ENCODE measurements at regions not wholly inside any gene's neighbourhood (a gene's known extent, or its start where the extent isn't known, plus 50 kb on each side); places are given as distances from the start of the nearest gene placed in this dataset.
"Not testable (repeated sequence)": the region's sequence is repeated elsewhere in the genome, so short reads cannot be mapped to it uniquely, and the experiment has no call there.

DNA sequence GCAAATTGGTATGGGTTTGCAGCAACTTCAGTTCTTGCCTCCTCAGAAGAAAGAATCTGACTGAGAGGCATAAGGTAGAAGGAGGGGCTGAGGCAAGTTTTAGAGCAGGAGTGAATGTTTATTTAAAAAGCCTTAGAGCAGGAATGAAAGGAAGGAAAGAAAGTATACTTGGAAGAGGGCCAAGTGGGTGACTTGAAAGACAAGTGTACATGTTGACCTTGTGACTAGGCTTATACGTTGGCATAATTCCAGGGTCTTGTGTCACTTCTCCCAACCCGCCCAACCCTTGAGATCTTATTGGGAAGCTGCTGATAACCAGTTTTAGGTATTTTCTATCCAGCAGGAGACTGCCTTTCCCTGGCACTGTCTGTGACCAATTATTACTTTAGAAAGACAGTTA is 436.9 kb upstream of the ZNF717 start:
- DNase-seq, result peak; percentile 2

DNA sequence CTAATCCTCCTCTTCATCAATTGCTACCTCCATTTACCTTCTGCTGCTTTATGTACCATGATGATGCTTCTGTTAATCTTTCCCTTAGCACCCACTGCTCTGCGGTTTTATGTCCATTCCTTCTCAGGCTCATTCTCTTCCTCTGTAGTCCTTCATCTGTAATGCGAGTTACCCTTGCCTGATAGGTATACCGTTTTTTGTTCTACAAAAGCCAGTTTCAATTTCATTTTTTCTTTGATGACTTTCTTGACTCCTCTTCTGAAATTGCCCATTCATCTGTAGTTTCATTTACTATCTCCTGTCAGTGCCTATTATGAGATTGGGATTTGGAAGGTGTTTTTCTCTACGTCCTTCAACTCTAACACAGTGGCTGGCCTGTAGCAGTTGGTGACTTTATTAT is 445.9 kb upstream of the ZNF717 start:
- DNase-seq, result no peak

DNA sequence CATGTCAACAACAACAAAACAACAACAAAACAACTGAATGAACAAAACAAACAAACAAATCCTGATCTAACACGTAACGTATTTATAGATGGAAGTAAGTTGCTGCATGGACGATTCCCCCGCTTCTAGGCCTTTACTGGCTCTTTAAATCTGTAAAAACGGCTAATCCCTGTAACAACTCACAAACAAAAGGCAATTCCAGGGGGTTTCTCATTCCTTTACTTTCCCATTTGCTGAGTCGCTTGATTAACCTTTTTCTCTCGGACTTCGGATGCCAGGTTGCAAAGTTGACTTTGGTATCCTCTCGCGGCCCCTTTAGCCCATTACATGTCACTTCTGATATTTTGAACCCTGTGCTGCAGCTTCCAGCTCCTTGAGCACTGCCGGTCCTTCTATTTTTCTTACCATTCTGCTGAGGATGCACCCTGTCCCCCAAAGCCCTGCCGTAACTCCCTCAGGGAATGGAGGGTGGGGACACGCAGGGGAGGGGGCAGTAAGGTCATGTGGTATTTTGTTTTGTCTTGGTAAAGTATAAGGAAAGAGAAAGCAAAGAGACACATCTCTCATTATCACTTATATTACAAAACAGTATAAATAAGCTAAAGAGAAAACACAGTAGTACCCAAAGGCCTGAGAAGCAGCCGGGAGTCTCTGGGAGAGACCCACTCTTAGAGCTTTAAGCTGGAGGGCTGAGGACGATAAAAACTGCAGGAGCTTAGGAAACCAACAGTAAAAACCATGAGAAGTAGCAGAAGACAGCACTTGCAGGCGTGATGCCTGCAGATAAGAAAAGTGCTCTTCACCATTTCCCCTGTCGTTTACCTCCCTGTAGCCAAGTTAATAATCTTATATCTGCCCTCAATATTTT is 457.8 kb upstream of the ZNF717 start:
- DNase-seq, result no peak

DNA sequence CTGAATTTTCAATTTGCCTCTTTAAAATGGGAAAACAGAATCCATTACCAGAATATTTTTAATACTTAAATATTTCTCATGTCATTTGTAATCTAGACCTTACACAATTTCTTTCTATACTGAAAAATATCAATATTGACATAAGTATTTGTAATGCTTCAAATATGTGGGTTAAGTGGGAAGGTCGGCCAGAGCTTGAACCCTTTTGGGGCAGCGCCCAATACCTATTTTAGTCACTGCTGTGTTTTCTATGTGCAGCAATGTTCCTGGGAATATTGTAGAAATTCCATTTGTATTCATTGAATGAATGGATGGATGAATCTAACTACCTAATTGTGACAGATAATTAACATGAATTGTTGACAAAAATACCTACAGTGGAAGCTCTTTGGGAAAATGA is 459.7 kb upstream of the ZNF717 start:
- no peak for DNase-seq

DNA sequence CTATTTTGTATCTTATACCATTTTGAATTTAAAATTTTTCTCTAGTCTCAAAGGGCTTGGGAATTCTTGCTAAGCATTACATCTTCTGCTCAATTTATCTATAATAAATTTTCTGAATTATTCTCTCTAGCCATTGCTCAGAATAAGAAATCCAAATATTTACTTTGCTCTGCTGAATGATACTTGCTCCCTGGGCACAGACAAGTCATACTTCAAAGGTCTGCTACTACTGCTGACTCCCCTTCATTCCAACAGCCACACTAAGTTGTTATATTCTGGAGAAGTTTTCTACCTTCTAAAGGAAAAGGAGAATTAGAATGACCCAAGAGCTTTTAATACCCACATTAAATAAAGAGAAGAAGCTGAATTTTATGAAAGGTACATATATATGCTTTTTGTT is 460.3 kb upstream of the ZNF717 start:
- DNase-seq, result no peak

DNA sequence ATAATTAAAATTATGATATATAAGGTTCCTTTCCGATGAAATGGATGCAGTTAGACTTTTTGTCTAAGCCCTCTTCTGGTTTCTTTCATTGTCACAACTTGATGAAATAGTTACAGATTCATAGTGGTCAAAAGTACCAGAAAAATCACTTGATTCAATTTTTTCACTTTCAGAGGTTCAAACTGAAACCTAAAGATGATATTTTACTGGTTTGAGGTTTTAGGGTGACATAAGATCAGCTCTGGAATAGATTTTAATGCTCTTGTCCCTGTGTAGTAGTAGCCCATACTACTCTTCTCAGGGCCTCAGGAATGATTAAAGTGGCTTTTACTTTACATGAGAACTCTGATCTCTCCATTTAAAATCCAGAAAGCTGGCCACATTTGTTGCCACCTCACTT is 479.1 kb upstream of the ZNF717 start:
- DNase-seq, result no peak

DNA sequence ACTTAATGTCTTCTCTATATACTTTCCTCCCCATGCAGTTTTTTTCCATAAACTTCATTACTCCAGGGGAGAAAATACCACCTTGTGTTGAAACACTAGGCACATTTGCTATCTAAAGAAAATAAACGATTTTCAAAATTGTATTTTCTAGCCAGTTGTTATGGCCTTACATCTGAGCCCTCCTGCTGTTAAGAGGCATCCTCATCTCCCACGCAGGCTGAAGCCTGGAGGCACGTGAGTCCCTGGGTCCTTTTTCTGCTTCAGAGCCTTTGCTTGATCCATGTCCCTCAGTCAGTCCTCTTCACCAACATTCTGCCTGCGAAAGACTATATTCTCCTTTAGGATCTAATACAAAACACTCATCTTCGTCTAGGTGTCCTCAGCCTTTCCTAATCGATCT is 479.6 kb upstream of the ZNF717 start:
- no peak for DNase-seq

DNA sequence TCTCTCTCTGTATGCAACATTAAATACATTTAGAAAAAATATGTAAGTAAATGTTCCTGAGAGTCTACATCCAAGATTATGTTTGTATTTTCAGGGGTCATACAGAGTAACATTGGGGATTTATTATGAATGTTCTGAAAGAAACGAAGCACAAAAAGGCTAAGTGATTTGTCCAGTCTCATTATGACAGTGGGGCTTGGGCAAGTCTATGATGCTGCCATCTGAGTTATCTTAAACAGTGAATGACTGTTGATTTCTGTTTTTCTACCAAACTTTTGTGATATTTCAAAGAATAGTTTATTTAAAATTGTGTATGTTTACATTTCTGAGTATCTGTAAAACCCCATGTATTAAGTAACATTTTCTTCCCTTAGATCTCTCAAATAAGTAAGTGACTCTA is 481.2 kb upstream of the ZNF717 start:
- no peak for DNase-seq

DNA sequence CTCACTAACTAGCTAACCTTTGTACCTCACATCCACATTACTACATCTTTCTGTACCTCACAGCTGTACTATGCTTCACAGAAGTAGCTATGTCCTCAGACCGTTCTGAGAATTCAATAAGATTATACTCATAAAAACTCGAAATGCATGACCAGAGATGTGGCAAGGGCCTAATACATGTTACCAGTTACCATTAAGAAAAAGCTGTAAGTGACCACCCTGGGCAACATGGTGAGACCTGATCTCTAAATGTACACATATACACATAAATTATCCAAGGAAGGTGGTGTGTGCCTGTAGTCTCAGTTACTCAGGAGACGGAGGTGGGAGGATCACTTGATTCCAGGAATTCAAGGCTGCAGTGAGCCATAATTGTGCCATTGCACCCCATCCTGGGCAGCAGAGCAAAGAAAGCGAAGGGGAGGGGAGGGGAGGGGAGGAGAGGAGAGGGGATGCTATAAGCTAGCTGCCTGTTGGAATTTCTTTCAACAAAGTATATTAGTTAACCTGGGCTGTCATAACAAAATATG is 482.6 kb upstream of the ZNF717 start:
- DNase-seq, result no peak

DNA sequence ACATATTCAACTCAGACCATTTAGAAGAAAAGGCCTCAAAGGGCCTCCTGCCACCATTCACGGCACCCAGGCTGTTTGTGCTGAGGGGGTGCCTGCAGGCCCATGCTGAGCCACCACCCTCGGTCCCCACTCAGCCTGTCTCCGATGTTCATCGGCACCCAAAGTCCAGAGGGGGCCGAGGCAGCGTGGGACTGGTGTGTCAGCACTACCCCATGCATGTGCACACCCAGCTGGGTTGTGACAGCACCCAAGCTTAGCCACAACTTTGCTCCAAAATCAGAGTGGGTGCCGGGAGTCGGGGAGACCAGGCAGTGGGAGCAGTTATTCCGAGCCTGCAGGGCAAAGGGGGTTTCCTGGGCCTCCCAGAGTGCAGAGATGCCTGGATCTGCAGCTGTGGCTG is 508.5 kb upstream of the ZNF717 start:
- no peak for DNase-seq

DNA sequence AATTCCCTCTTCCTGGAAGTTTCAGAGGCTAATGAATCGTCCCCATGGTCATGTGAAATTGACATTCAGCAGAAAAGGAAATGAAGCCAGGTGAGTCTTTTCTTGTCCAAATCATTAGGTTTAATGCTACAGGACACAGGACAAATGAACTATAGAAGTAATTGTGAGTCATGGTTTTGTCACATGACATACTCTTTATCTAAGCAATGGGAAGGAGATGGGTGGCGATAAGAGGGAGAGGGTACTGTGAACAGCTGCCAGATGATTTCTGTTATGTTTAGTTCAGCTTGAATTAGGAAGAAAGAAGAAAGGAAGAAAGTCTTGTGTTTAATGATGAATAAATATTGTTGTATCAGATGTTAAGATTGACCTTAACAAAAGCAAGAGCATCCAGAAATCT is 515.4 kb upstream of the ZNF717 start:
- DNase-seq, result no peak

DNA sequence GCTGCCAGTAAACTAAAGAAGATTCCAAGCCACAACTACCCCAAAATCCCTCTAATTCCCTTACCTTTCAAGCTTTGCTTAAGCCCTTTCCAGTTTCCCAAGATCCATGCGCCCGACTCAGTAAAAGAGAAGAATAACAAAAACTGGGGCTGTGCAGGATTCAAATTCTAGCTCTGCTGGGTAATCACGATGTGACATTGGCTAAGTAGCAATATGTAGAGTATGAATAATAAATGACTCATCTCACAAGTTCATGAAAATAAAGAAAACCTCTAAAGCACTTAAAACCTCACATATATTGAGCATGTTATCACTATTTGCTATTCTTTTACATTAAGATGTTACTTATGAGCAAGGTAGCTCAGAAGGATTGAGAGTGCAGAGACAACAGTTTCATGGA is 522.2 kb upstream of the ZNF717 start:
- DNase-seq, result no peak

DNA sequence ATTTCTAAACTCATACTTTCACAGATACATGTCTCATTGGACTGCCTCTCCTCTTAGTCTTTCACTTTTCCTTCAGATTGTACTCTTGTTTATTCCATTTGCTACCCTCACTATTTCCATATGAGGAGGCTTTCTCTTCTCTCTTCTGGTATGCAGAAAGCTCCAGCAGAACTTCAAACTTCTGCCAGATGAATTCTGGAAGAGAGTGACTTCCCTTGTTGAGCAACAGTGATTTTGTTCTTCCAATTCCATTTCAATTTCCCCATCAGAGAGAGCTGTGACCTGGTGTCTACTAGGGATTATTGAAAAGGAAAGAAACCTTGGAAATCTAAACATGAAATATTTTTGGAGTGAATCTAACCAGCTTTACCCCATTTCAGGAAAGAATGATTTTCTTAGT is 523.2 kb upstream of the ZNF717 start:
- no peak for DNase-seq

DNA sequence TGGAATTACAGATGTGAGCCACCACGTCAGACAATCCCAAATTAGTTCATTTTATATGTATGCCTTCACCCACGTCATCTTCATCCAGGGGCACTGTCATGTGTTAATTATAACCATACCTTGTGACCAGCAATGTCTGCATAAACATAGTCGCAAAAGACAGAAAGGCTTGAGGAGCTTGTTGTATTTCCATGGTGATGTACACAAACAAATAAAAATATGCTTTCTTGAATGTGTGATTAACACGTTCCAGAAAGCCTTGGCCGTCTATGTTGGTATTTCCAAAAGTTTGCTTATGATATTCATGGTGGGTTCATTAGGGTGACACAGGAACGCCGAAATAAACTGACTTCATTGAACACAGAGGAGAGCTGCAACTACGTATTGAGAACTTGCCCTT is 524.7 kb upstream of the ZNF717 start:
- DNase-seq, result no peak

DNA sequence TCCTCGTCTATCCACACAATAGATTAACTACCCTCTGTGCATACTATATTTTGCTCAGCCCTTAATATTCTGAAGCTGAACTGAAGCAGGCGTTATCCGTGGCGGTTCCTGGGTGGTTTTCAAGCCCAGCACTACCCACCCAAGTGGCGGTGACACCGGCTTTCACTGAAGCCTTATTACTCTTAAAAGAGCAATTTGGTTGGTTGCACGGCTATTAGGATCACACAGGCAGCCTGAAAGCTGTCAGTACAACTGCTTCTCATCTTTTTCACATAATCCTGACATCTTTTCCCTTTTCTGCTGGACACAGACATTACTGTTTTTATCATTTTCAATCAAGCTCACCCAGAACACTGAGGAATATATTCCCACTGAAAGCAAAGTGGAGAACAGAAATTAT is 525.3 kb upstream of the ZNF717 start:
- DNase-seq, result no peak

DNA sequence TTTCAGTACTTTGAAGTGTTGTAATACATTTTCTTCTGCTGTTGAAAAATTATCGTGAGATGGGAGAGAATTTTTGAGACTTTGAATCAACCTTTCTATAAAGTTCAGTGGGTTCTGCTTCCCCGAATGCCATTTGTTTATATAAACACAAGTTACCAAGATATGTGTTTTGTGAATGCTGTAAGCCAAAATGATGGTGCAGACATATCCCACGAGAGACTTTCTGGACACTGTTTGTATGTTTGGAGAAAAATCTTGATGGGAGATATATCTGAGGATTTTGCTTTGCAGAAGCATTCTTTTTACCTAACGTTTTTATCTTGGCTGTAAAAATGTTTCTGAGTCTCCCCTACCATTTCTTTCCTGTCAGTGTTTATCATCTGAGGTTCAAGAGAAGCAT is 526.6 kb upstream of the ZNF717 start:
- DNase-seq, result no peak

DNA sequence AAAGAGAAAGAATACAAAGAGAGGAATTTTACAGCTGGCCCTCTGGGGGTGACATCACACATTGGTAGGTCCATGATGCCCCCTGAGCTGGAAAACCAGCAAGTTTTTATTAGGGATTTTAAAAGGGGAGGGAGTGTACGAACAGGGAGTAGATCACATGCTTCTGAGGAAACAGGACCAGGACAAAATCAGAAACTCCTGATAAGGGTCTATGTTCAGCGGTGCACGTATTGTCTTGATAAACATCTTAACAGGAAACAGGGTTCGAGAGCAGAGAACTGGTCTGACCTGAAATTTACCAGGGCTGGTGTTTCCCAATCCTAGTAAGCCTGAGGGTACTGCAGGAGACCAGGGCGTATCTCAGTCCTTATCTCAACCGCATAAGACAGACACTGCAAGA is 530.6 kb upstream of the ZNF717 start:
- not testable (repeated sequence) for DNase-seq

DNA sequence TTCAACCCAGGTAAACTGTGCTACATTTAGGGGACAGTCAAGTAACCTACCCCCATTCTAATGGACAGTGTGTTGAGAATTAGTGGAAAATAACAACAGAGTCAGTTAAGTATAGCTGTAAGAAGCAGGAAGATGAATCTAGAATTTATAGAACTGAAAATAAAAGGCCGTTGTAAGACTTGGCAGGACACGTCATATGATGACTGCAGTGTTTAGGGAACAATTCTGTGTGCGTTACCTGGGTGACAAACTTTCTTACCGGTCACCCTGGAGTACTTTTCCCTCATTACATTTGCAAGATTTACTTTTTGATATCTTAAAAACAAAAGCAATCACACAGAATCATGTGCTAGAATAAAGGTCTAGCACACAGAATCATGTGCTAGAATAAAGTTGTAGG is 536.3 kb upstream of the ZNF717 start:
- DNase-seq, result no peak

DNA sequence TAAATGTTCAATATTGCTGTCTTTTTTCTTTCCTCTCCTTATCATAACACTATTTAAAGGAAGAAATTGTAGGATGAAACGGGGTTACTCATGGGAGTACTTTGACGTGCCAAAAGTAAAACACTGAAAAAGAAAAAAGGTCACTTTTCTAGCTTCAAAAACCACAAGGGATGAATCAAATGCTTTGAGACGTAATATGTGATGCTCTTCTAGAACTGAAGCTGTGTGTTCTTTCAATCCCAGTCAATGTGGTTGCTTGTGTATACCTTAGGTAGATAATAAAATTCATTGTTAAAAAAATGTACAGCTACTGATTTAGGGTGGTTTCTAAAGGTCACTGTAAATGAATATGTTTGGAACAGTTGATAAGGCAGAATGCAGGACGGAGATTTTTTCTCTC is 538.8 kb upstream of the ZNF717 start:
- DNase-seq, result no peak

DNA sequence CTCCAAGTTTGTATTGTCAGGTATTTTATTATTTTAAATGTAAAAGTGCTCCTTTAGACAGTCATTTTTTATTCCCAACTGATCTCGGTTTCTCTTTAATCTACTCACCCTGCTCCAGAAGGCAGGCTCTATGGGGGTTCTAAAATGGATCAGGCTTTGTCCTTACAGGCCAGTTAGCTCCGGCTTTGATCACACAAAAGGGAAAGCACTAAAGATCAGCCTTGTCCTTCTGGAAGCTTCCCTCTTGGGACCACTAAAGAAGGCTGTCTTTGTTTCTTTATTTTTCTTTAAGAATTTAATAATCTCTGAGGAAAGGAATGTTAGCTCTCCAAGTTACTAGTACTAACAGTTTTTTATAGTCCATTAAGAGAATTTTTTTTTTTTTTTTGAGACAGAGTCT is 560.5 kb upstream of the ZNF717 start:
- DNase-seq, result no peak

DNA sequence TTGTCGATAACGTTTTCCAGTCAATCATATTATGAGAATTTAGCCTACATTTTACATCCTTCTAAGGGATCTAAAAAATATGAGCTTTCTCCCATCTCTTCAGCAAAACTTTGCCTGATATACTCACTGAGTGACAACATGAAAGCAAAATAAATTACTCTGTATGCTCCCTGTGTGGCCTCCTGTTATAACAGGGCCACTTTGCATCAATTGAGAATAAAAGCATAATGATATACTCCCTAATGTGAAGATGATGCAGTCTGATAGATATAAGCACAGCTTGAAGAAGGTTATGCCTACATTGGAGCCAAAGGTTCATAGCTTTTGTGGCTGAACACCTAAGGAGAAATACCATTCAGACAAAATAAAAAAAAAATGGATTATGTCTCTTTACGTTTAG is 561.3 kb upstream of the ZNF717 start:
- DNase-seq, result no peak

DNA sequence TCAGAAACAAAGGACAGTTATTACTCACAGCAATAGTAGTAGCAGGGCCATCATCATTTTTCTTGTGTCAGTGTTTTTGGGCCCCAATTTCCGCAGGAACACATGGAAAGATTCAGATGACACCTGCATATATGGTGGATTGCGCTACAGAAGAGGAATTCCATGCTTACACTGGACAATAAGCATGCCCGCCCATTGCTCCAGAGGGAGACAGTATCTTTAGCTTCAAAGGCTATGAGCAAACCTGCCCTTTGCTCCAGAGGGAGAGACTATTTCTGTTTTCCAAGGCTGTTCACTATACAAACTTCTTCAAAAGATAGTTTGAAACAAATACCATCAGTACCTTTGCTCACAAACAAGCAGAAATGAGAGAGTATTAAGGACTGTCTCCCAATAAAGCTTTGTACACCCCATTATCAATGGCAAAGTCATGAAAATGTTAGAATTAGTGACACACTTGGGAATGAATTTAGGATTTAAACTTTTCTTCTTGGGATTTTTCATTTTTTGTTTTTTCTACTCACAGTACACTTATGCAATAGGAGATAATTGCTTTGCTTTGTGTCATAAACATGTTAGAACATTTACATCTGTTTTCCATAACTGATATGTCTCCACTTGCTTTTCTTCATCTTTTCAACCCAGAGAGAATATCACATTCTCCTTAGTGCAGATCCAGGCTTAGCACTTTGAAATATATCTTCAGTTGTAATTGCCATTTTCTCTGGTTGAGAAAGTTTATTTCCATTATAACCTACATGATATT is 564.5 kb upstream of the ZNF717 start:
- DNase-seq, result no peak

DNA sequence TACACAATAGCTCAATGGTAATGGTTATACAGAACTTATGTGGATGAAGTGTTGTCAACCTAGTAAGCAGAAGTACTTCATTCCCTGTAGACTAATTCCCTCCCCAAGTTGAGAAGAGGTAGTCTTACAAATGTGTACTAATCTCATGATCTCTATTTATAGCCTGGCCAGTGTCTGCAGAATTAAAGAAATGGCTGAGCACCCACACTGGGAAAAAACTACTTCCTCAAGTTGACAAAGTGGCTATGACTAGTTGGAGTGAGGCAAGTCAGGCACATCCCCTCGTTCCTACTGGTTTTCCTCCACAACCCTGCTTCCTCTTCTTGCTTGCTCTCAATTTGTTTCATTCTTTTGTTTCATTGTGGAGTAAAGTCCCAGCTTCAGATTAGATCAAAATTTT is 566.7 kb upstream of the ZNF717 start:
- no peak for DNase-seq

DNA sequence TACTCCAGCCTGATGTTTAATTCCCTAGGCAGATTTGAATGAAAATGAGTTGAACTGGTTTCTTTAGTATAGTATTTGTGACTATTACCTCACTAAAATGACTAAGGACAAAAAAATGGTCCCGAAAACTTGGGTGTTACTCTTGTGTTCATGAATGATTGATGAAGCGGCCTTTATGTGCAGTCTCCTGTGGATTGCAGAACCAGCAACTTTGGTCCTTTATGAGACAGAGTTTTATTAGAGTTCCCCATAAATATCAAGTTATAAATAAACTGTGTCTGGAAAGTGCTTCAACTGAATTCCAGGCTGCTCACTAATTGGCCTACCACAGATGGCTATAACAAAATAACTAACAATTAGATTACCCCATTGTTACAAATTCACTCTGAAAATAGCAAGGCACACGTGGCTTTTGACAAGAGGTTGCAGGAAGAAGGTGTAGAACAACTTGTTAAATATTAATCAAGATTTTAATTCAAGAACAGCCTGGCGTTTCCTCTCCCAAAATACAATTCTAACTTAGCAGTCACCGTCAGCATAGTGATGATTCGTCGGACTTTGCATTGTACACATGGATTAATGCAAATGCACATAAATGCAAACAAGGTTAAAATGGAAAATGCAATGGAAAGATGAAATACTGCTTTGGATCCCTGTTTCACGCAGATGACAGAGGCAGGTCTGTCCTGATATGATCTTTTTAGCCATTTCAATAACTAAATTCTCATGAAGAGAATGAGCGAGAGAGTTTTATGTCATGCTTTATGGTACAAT is 567.3 kb upstream of the ZNF717 start:
- DNase-seq, result no peak
